Mesenchymal stem cell (in vitro differentiated cells and primary cell): ENCODE measurements at regions not wholly inside any gene's neighbourhood (a gene's known extent, or its start where the extent isn't known, plus 50 kb on each side); places are given as distances from the start of the nearest gene placed in this dataset.
A peak's percentile ranks its signal among the peaks of the same experiment; 100 is the strongest.

Experiments used
- DNase-seq: peaks from one replicate; pipeline ENCODE4 v3.0.0-alpha.2; 2013
- H2AFZ ChIP-seq: one replicate; pipeline ENCODE4 v1.6.1; 2013; ENCODE audit warnings: low read depth, mild to moderate bottlenecking, control low read depth, inconsistent platforms, low read length, moderate library complexity
- H2AK5ac ChIP-seq: 2 replicates; pipeline ENCODE4 v1.6.1; 2013; ENCODE audit warnings: low read length, moderate library complexity, mild to moderate bottlenecking, inconsistent platforms; ENCODE audit not compliant: severe bottlenecking
- H2BK120ac ChIP-seq: one replicate; pipeline ENCODE4 v1.6.1; 2013; ENCODE audit warnings: low read depth, mild to moderate bottlenecking, inconsistent platforms, low read length, moderate library complexity
- H2BK12ac ChIP-seq, 2 experiments: one replicate each; pipeline ENCODE4 v1.6.1; 2013; ENCODE audit warnings: inconsistent platforms in 2 of 2, low read length in 2 of 2, mild to moderate bottlenecking in 2 of 2, moderate library complexity in 2 of 2, control low read depth in 1 of 2
- H2BK15ac ChIP-seq: one replicate; pipeline ENCODE4 v1.6.1; 2013; ENCODE audit warnings: mild to moderate bottlenecking, low read depth, inconsistent platforms; ENCODE audit not compliant: poor library complexity, severe bottlenecking
- H2BK5ac ChIP-seq: 2 replicates; pipeline ENCODE4 v1.6.1; 2013; ENCODE audit warnings: low read depth, mild to moderate bottlenecking, low read length, control low read depth, inconsistent platforms; ENCODE audit not compliant: poor library complexity, severe bottlenecking
- H3K14ac ChIP-seq, 2 experiments: one replicate each; pipeline ENCODE4 v1.6.1; 2013; ENCODE audit warnings: inconsistent platforms in 2 of 2, low read length in 2 of 2, control low read depth in 1 of 2, mild to moderate bottlenecking in 1 of 2, moderate library complexity in 1 of 2
- H3K18ac ChIP-seq, 2 experiments: one replicate each; pipeline ENCODE4 v1.6.1; 2013; ENCODE audit warnings: inconsistent platforms in 2 of 2, low read length in 2 of 2, control low read depth in 1 of 2, low read depth in 1 of 2, mild to moderate bottlenecking in 1 of 2
- H3K23ac ChIP-seq, 2 experiments: one replicate each; pipeline ENCODE4 v1.6.1; 2013; ENCODE audit warnings: inconsistent platforms in 2 of 2, low read length in 2 of 2, mild to moderate bottlenecking in 2 of 2, moderate library complexity in 2 of 2, control low read depth in 1 of 2
- H3K27ac ChIP-seq: 2 replicates; pipeline ENCODE4 v1.5.1; 2013; ENCODE audit warnings: mild to moderate bottlenecking, moderate library complexity, low read length, control low read depth, inconsistent platforms; ENCODE audit not compliant: poor library complexity, severe bottlenecking
- H3K27me3 ChIP-seq, 2 experiments: 2 replicates each; pipeline versions ENCODE4 v1.6.1 to v1.7.0; 2013; ENCODE audit warnings: low read length in 2 of 2, mild to moderate bottlenecking in 2 of 2, moderate library complexity in 2 of 2, control low read depth in 1 of 2, inconsistent platforms in 1 of 2; ENCODE audit not compliant: control insufficient read depth in 1 of 2, insufficient read depth in 1 of 2
- H3K36me3 ChIP-seq, 2 experiments: 2 replicates each; pipeline versions ENCODE4 v1.6.1 to v1.7.0; 2013; ENCODE audit warnings: low read length in 2 of 2, control low read depth in 1 of 2, inconsistent platforms in 1 of 2, low read depth in 1 of 2, mild to moderate bottlenecking in 1 of 2; ENCODE audit not compliant: insufficient read depth in 2 of 2, control insufficient read depth in 1 of 2
- H3K4ac ChIP-seq, 2 experiments: one replicate each; pipeline ENCODE4 v1.6.1; 2013; ENCODE audit warnings: inconsistent platforms in 2 of 2, low read length in 2 of 2, mild to moderate bottlenecking in 2 of 2, moderate library complexity in 2 of 2, control low read depth in 1 of 2, low read depth in 1 of 2
- H3K4me1 ChIP-seq: 2 replicates; pipeline ENCODE4 v1.6.1; 2013; ENCODE audit warnings: low read depth, low read length, control low read depth; ENCODE audit not compliant: control insufficient read depth, insufficient read depth
- H3K4me2 ChIP-seq: 2 replicates; pipeline ENCODE4 v1.6.1; 2013; ENCODE audit warnings: low read length, mild to moderate bottlenecking, inconsistent platforms; ENCODE audit not compliant: poor library complexity, severe bottlenecking
- H3K4me3 ChIP-seq, 2 experiments: 2 replicates each; pipeline versions ENCODE4 v1.5.1 to v1.7.0; 2013; ENCODE audit warnings: low read length in 2 of 2, mild to moderate bottlenecking in 2 of 2, control low read depth in 1 of 2, low read depth in 1 of 2; ENCODE audit not compliant: insufficient read depth in 1 of 2
- H3K79me1 ChIP-seq: replicated peaks from 2 replicates; pipeline ENCODE4 v1.6.1; 2013; ENCODE audit warnings: mild to moderate bottlenecking, control low read depth, low read length, inconsistent platforms; ENCODE audit not compliant: poor library complexity, severe bottlenecking
- H3K9ac ChIP-seq: 2 replicates; pipeline ENCODE4 v1.7.0; 2013; ENCODE audit warnings: mild to moderate bottlenecking, low read length, moderate library complexity
- H3K9me3 ChIP-seq: 2 replicates; pipeline ENCODE4 v1.7.0; 2013; ENCODE audit warnings: mild to moderate bottlenecking, low read length; ENCODE audit not compliant: control insufficient read depth
- H4K8ac ChIP-seq: one replicate; pipeline ENCODE4 v1.6.1; 2013; ENCODE audit warnings: inconsistent platforms, mild to moderate bottlenecking, low read length, moderate library complexity
- H4K91ac ChIP-seq: one replicate; pipeline ENCODE4 v1.6.1; 2013; ENCODE audit warnings: mild to moderate bottlenecking, low read length, inconsistent platforms
- WGBS: methylation state at CpG from one replicate; pipeline ENCODE4 v1.1.7; 2013; ENCODE audit warnings: mixed read lengths; 5-methylcytosine and 5-hydroxymethylcytosine counted together

GRCh38 chr1:239262538-239262937, 123.8 kb upstream of the CHRM3 start:
- Histone ChIP-seq H3K4me2 (no peak overlapping the region), H3K9ac (no peak overlapping the region), H3K14ac (no peak overlapping the region), H2AK5ac (no peak overlapping the region), H2BK120ac (no peak overlapping the region), H4K8ac (no peak overlapping the region), H3K27ac (no peak overlapping the region), H2BK12ac (no peak overlapping the region), H2BK15ac (no peak overlapping the region), H3K18ac (no peak overlapping the region), H3K4me1 (no peaks in the 10 kb centered on the region), H3K36me3 (no peaks in the 10 kb centered on the region), H2BK5ac (no peak overlapping the region), H3K27me3 (no peaks in the 10 kb centered on the region), H3K23ac (no peak overlapping the region), H3K4me3 (no peak overlapping the region), H3K4ac (no peak overlapping the region), H3K79me1 (no peaks in the 10 kb centered on the region), H3K9me3 (peaks cover 15% of the 10 kb centered on the region), H2AFZ (no peak overlapping the region), H4K91ac (no peak overlapping the region)
- no CpG with 5 or more reads among the region's 1 CpG for WGBS
- DNase-seq, result no peak

- no peak overlapping the region for H3K4me2 ChIP-seq
- no peak overlapping the region for H4K8ac ChIP-seq
- no peak overlapping the region for H4K91ac ChIP-seq
- H3K9me3 ChIP-seq, result peaks cover 24% of the 10 kb centered on the region
- no peaks in the 10 kb centered on the region for H3K27me3 ChIP-seq
- H3K18ac ChIP-seq, result no peak overlapping the region
- no peak overlapping the region for H3K27ac ChIP-seq
- H2AFZ ChIP-seq, result no peak overlapping the region
- no peak overlapping the region for H3K4ac ChIP-seq
- no peak overlapping the region for H2BK120ac ChIP-seq
- H2BK15ac ChIP-seq, result no peak overlapping the region
- H3K14ac ChIP-seq, result no peak overlapping the region
- no peak for DNase-seq
- H2BK12ac ChIP-seq, result no peak overlapping the region
- H3K36me3 ChIP-seq, result no peaks in the 10 kb centered on the region
- no peaks in the 10 kb centered on the region for H3K79me1 ChIP-seq
- H3K4me1 ChIP-seq, result no peaks in the 10 kb centered on the region
- H2BK5ac ChIP-seq, result no peak overlapping the region
- no peak overlapping the region for H2AK5ac ChIP-seq
- H3K4me3 ChIP-seq, result no peak overlapping the region
- H3K9ac ChIP-seq, result no peak overlapping the region
- 92% methylated on average over 2 of the region's 2 CpGs for WGBS
- H3K23ac ChIP-seq, result no peak overlapping the region
Observed at GRCh38 chr1:239261521-239261920, 124.8 kb upstream of the CHRM3 start.

- Histone ChIP-seq H3K27ac (no peak overlapping the region), H3K9me3 (peaks cover 24% of the 10 kb centered on the region), H3K4me1 (no peaks in the 10 kb centered on the region), H3K27me3 (no peaks in the 10 kb centered on the region), H3K4me2 (no peak overlapping the region), H3K36me3 (no peaks in the 10 kb centered on the region), H2AFZ (no peak overlapping the region), H2BK120ac (no peak overlapping the region), H2BK12ac (no peak overlapping the region), H3K23ac (no peak overlapping the region), H2BK15ac (no peak overlapping the region), H3K14ac (no peak overlapping the region), H3K9ac (no peak overlapping the region), H3K18ac (no peak overlapping the region), H3K4me3 (no peak overlapping the region), H4K8ac (no peak overlapping the region), H3K79me1 (no peaks in the 10 kb centered on the region), H2BK5ac (no peak overlapping the region), H2AK5ac (no peak overlapping the region), H4K91ac (no peak overlapping the region), H3K4ac (no peak overlapping the region)
- WGBS, result 64% methylated on average over 4 of the region's 4 CpGs
- no peak for DNase-seq
Observed at GRCh38 chr1:239260842-239261241, 125.5 kb upstream of the CHRM3 start.

- no peak for DNase-seq
- no peak overlapping the region for H2AFZ ChIP-seq
- H2BK5ac ChIP-seq, result no peak overlapping the region
Observed at GRCh38 chr1:239255628-239256160, 130.7 kb upstream of the CHRM3 start.

More at GRCh38 chr1:239255628-239256160, 130.7 kb upstream of the CHRM3 start:
- Histone ChIP-seq H2BK15ac (no peak overlapping the region), H2BK120ac (no peak overlapping the region), H3K4me2 (no peak overlapping the region), H3K4ac (no peak overlapping the region), H3K9ac (no peak overlapping the region), H3K36me3 (no peaks in the 10 kb centered on the region), H4K8ac (no peak overlapping the region), H2BK12ac (no peak overlapping the region), H2AK5ac (no peak overlapping the region), H3K79me1 (no peaks in the 10 kb centered on the region), H3K23ac (no peak overlapping the region), H3K14ac (no peak overlapping the region), H3K18ac (no peak overlapping the region), H3K4me1 (no peaks in the 10 kb centered on the region), H4K91ac (no peak overlapping the region), H3K27me3 (no peaks in the 10 kb centered on the region), H3K9me3 (peaks cover 17% of the 10 kb centered on the region), H3K4me3 (peak overlapping the region in 1 of 2 experiments; percentile 37), H3K27ac (no peak overlapping the region)
- WGBS, result 87% methylated on average over 16 of the region's 22 CpGs
